SK-N-SH treated with all-trans-retinoic acid at 6 μM for 48 hours (cell line): ENCODE measurements at regions not wholly inside any gene's neighbourhood (a gene's known extent, or its start where the extent isn't known, plus 50 kb on each side); places are given as distances from the start of the nearest gene placed in this dataset.

Experiments used
- ATAC-seq: fragments of 200-7000 bp; cut with Tn5 transposase; 3 replicates; pipeline ENCODE4 v1.9.1; 2020; ENCODE audit warnings: mild to moderate bottlenecking, moderate library complexity
- ARNTL ChIP-seq: fragments of 450-650 bp; formaldehyde crosslinking; IDR thresholded peaks from 2 replicates; pipeline ENCODE4 v1.5.0; 2020; ENCODE audit warnings: low read depth, mild to moderate bottlenecking, moderate library complexity, borderline replicate concordance
- BACH2 ChIP-seq: fragments of 250-450 bp; sonication (Bioruptor Pico); IDR thresholded peaks from 2 replicates; pipeline ENCODE4 v1.9.0; 2021; ENCODE audit warnings: mild to moderate bottlenecking, borderline replicate concordance
- CREB5 ChIP-seq: fragments of 250-450 bp; sonication (Bioruptor Pico); IDR thresholded peaks from 2 replicates; pipeline ENCODE4 v1.5.1; 2020; ENCODE audit warnings: low read depth, mild to moderate bottlenecking, moderate library complexity
- CSDC2 ChIP-seq: fragments of 250-450 bp; sonication (Bioruptor Pico); IDR thresholded peaks from 2 replicates; pipeline ENCODE4 v1.5.0; 2020; ENCODE audit warnings: mild to moderate bottlenecking, moderate library complexity
- ESRRG ChIP-seq: fragments of 250-450 bp; sonication (Bioruptor Pico); IDR thresholded peaks from 2 replicates; pipeline ENCODE4 v1.6.1; 2021; ENCODE audit warnings: mild to moderate bottlenecking
- GLIS3 ChIP-seq: fragments of 250-450 bp; sonication (Bioruptor Pico); IDR thresholded peaks from 2 replicates; pipeline ENCODE4 v1.5.0; 2020; ENCODE audit warnings: mild to moderate bottlenecking, moderate library complexity
- ISL1 ChIP-seq: fragments of 250-450 bp; sonication (Bioruptor Pico); IDR thresholded peaks from 2 replicates; pipeline ENCODE4 v2.1.2; 2022; ENCODE audit warnings: mild to moderate bottlenecking, moderate library complexity
- OSR1 ChIP-seq: fragments of 250-450 bp; sonication (Bioruptor Pico); IDR thresholded peaks from 2 replicates; pipeline ENCODE4 v1.8.0; 2022; ENCODE audit warnings: moderate library complexity, mild to moderate bottlenecking, inconsistent platforms
- PPARA ChIP-seq: fragments of 250-450 bp; sonication (Bioruptor Pico); IDR thresholded peaks from 2 replicates; pipeline ENCODE4 v1.5.0; 2020; ENCODE audit warnings: mild to moderate bottlenecking, borderline replicate concordance
- RARB ChIP-seq: fragments of 250-450 bp; sonication (Bioruptor Pico); IDR thresholded peaks from 2 replicates; pipeline ENCODE4 v1.8.0; 2021; ENCODE audit warnings: mild to moderate bottlenecking, moderate library complexity
- SNAI2 ChIP-seq: fragments of 250-450 bp; sonication (Bioruptor Pico); IDR thresholded peaks from 2 replicates; pipeline ENCODE4 v1.5.0; 2020; ENCODE audit warnings: mild to moderate bottlenecking, moderate library complexity
- TCF4 ChIP-seq: fragments of 250-450 bp; sonication (Bioruptor Pico); IDR thresholded peaks from 2 replicates; pipeline ENCODE4 v1.8.0; 2021; ENCODE audit warnings: mild to moderate bottlenecking, moderate library complexity, borderline replicate concordance
- TOX ChIP-seq: fragments of 250-450 bp; sonication (Bioruptor Pico); IDR thresholded peaks from 2 replicates; pipeline ENCODE4 v1.8.0; 2021; ENCODE audit warnings: mild to moderate bottlenecking, moderate library complexity, borderline replicate concordance
- ZC3H10 ChIP-seq: fragments of 250-450 bp; sonication (Bioruptor Pico); IDR thresholded peaks from 2 replicates; pipeline ENCODE4 v1.5.1; 2021; ENCODE audit warnings: mild to moderate bottlenecking, moderate library complexity
- ZFP3 ChIP-seq: fragments of 250-450 bp; sonication (Bioruptor Pico); IDR thresholded peaks from 2 replicates; pipeline ENCODE4 v1.5.0; 2020; ENCODE audit warnings: mild to moderate bottlenecking, moderate library complexity
- ZFP30 ChIP-seq: fragments of 450-650 bp; formaldehyde crosslinking; IDR thresholded peaks from 2 replicates; pipeline ENCODE4 v1.5.0; 2022; ENCODE audit warnings: mild to moderate bottlenecking, moderate library complexity
- ZNF565 ChIP-seq: fragments of 450-650 bp; formaldehyde crosslinking; conservative IDR thresholded peaks from 2 replicates; pipeline ENCODE4 v1.5.0; 2020; ENCODE audit warnings: low read depth, mild to moderate bottlenecking, moderate library complexity
- ZNF70 ChIP-seq: fragments of 450-650 bp; formaldehyde crosslinking; IDR thresholded peaks from 2 replicates; pipeline ENCODE4 v1.5.0; 2020; ENCODE audit warnings: mild to moderate bottlenecking, moderate library complexity
- ZNF8 ChIP-seq: fragments of 450-650 bp; formaldehyde crosslinking; IDR thresholded peaks from 2 replicates; pipeline ENCODE4 v1.5.0; 2020; ENCODE audit warnings: mild to moderate bottlenecking, moderate library complexity
- TF ChIP-seq, protein P1 (sequence below): fragments of 250-450 bp; sonication (Bioruptor Pico); IDR thresholded peaks from 2 replicates; pipeline ENCODE4 v1.8.0; 2020; ENCODE audit warnings: mild to moderate bottlenecking, moderate library complexity, borderline replicate concordance
- TF ChIP-seq, protein P2 (sequence below): fragments of 250-450 bp; sonication (Bioruptor Pico); IDR thresholded peaks from 2 replicates; pipeline ENCODE4 v1.5.0; 2020; ENCODE audit warnings: mild to moderate bottlenecking, moderate library complexity
- TF ChIP-seq, protein P3 (sequence below): fragments of 250-450 bp; sonication (Bioruptor Pico); IDR thresholded peaks from 2 replicates; pipeline ENCODE4 v1.8.0; 2021; ENCODE audit warnings: low read depth, mild to moderate bottlenecking, moderate library complexity, borderline replicate concordance

GRCh38 chr2:194014639-194015038 is 1642.4 kb upstream of the SLC39A10 start:
- no peak for TF ChIP-seq CREB5 (CRISPR knock-in tag)
- no peak for TF ChIP-seq ZFP3 (CRISPR knock-in tag)
- no peak for TF ChIP-seq BACH2 (CRISPR knock-in tag)
- TF ChIP-seq, protein P1, sequence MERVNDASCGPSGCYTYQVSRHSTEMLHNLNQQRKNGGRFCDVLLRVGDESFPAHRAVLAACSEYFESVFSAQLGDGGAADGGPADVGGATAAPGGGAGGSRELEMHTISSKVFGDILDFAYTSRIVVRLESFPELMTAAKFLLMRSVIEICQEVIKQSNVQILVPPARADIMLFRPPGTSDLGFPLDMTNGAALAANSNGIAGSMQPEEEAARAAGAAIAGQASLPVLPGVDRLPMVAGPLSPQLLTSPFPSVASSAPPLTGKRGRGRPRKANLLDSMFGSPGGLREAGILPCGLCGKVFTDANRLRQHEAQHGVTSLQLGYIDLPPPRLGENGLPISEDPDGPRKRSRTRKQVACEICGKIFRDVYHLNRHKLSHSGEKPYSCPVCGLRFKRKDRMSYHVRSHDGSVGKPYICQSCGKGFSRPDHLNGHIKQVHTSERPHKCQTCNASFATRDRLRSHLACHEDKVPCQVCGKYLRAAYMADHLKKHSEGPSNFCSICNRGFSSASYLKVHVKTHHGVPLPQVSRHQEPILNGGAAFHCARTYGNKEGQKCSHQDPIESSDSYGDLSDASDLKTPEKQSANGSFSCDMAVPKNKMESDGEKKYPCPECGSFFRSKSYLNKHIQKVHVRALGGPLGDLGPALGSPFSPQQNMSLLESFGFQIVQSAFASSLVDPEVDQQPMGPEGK (CRISPR knock-in tag), result no peak
- no peak for TF ChIP-seq PPARA
- TF ChIP-seq ZNF70 (CRISPR knock-in tag), result no peak
- no peak for TF ChIP-seq ESRRG (CRISPR knock-in tag)
- ATAC-seq, result no peak

DNA sequence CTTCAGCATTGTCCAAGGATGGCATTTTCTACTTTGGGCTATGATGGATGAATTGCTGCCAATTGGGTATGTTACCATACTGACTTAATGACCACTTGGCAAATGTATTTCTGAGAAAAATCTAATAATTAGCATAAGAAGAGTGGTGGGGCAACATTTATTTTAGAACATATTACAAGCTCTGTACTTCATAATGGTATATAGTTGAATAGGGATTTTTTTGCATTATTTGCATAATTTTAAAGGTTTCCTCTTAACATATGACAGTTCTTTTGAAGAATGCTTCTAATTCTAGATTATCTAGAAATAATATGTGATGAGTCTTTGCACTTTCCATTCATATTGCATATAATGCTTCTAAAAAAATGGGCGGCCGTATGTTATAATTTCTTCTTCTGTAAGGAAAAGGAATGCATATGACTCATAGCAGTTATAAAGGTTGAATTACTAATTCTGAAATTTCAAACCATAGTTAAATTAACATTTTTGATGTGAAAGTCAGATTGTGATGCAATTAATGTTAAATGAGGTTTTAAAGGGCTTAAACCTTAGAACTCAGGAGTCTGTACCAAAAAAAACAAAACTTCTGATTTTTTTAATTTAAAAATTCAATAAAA is 1652.3 kb upstream of the SLC39A10 start:
- ATAC-seq, result peak; percentile 35; the same call in 1 of the 3 replicates
- TF ChIP-seq, protein P2, sequence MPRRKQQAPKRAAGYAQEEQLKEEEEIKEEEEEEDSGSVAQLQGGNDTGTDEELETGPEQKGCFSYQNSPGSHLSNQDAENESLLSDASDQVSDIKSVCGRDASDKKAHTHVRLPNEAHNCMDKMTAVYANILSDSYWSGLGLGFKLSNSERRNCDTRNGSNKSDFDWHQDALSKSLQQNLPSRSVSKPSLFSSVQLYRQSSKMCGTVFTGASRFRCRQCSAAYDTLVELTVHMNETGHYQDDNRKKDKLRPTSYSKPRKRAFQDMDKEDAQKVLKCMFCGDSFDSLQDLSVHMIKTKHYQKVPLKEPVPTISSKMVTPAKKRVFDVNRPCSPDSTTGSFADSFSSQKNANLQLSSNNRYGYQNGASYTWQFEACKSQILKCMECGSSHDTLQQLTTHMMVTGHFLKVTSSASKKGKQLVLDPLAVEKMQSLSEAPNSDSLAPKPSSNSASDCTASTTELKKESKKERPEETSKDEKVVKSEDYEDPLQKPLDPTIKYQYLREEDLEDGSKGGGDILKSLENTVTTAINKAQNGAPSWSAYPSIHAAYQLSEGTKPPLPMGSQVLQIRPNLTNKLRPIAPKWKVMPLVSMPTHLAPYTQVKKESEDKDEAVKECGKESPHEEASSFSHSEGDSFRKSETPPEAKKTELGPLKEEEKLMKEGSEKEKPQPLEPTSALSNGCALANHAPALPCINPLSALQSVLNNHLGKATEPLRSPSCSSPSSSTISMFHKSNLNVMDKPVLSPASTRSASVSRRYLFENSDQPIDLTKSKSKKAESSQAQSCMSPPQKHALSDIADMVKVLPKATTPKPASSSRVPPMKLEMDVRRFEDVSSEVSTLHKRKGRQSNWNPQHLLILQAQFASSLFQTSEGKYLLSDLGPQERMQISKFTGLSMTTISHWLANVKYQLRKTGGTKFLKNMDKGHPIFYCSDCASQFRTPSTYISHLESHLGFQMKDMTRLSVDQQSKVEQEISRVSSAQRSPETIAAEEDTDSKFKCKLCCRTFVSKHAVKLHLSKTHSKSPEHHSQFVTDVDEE (CRISPR knock-in tag), result no peak
- TF ChIP-seq, protein P3, sequence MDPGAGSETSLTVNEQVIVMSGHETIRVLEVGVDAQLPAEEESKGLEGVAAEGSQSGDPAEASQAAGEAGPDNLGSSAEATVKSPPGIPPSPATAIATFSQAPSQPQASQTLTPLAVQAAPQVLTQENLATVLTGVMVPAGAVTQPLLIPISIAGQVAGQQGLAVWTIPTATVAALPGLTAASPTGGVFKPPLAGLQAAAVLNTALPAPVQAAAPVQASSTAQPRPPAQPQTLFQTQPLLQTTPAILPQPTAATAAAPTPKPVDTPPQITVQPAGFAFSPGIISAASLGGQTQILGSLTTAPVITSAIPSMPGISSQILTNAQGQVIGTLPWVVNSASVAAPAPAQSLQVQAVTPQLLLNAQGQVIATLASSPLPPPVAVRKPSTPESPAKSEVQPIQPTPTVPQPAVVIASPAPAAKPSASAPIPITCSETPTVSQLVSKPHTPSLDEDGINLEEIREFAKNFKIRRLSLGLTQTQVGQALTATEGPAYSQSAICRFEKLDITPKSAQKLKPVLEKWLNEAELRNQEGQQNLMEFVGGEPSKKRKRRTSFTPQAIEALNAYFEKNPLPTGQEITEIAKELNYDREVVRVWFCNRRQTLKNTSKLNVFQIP (CRISPR knock-in tag), result no peak
- TF ChIP-seq GLIS3, result no peak
- TF ChIP-seq CSDC2, result no peak
- TF ChIP-seq RARB (CRISPR knock-in tag), result no peak
- TF ChIP-seq TCF4 (CRISPR knock-in tag), result no peak
- TF ChIP-seq CREB5 (CRISPR knock-in tag), result no peak
- no peak for TF ChIP-seq ZNF8 (CRISPR knock-in tag)
- no peak for TF ChIP-seq ZNF70 (CRISPR knock-in tag)
- TF ChIP-seq ZC3H10 (CRISPR knock-in tag), result no peak
- no peak for TF ChIP-seq PPARA
- TF ChIP-seq ISL1 (CRISPR knock-in tag), result no peak
- TF ChIP-seq SNAI2 (CRISPR knock-in tag), result no peak
- TF ChIP-seq BACH2 (CRISPR knock-in tag), result no peak
- TF ChIP-seq ARNTL (CRISPR knock-in tag), result no peak
- no peak for TF ChIP-seq ZNF565 (CRISPR knock-in tag)
- TF ChIP-seq ZFP30, result no peak
- TF ChIP-seq ESRRG (CRISPR knock-in tag), result no peak
- no peak for TF ChIP-seq TOX (CRISPR knock-in tag)
- no peak for TF ChIP-seq OSR1 (CRISPR knock-in tag)

GRCh38 chr2:194003911-194004310 is 1653.1 kb upstream of the SLC39A10 start:
- no peak for ATAC-seq
- TF ChIP-seq TCF4 (CRISPR knock-in tag) (no peak), PPARA (no peak), ARNTL (CRISPR knock-in tag) (no peak), ZFP30 (no peak), SNAI2 (CRISPR knock-in tag) (no peak), TOX (CRISPR knock-in tag) (no peak), ISL1 (CRISPR knock-in tag) (no peak)
- TF ChIP-seq, protein P1 (CRISPR knock-in tag), result no peak
- TF ChIP-seq, protein P2 (CRISPR knock-in tag), result no peak
